GM21515 (cell line): ENCODE measurements at regions not wholly inside any gene's neighbourhood (a gene's known extent, or its start where the extent isn't known, plus 50 kb on each side); places are given as distances from the start of the nearest gene placed in this dataset.

Experiments
- ATAC-seq: cut with Tn5 transposase; IDR thresholded peaks from one replicate; pipeline ENCODE4 v1.9.1; 2021; ENCODE audit not compliant: unreplicated experiment

GRCh38 chr16:63982741-63983140, 1139.1 kb downstream of the CDH11 start:
- no peak for ATAC-seq

DNA sequence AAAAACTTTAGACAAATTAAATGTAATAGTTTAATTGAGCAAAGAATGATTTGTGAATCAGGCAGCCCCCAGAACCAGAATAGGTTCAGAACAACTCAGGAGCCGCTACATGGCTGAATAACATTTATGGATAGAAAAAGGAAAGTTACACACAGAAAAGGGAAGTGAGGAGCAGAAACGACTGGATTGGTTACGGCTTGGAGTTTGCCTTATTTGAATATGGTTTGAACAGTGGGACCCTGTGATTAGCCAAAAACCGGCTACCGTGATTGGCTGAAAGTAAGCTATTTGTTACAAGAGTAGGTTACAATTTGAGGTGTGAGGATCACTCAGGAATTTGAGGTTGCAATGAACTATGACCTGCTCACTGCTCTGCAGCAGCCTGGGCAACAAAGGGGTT, 1139.8 kb downstream of the CDH11 start:
- ATAC-seq: no peak

DNA sequence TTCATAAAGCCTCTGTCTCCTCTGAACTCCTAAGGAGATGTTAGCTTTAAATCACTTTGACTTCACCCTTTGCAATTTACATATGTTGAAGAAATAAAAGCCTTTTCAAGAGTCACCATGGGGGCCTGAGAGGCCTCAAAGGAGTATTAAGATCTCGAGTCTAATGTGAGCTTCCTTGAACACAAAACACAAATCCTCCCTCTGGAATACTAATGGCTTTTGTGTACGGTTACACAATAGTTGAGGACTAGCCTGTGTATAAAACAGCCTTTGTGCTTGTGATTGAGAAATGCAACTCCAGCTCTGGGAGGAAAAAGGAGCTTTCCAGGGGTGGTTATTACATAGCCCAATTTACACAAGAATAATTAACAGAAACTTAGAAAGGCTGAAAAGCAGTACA, 1140.2 kb downstream of the CDH11 start:
- ATAC-seq: no peak

- no peak for ATAC-seq
Measured at GRCh38 chr16:63980763-63981162, 1141.1 kb downstream of the CDH11 start.

DNA sequence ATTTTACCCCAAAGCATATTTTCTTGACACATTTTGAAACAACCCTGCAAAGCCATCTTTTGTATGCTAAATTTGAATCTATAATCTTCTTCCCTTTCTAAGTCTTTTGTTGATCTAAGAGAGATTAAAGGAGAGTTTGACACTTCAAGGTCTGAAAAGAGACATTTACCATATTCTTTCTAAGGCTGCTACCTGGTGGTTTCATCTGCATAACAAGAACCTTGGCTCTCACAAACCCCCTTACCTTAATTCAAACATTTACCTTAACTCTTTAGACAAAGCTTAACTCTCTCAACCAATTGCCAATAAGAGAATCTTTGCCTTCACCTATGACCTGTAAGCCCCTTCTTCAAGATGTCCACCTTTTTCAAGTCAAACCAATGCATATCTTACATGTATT, 1143.6 kb downstream of the CDH11 start:
- ATAC-seq: no peak

- no peak for ATAC-seq
Measured at GRCh38 chr16:63976345-63976744, 1145.5 kb downstream of the CDH11 start.

- ATAC-seq: no peak
Measured at GRCh38 chr16:63975669-63976068, 1146.2 kb downstream of the CDH11 start.

- ATAC-seq: no peak
Measured at GRCh38 chr16:63967966-63968365, 1153.9 kb downstream of the CDH11 start.

DNA sequence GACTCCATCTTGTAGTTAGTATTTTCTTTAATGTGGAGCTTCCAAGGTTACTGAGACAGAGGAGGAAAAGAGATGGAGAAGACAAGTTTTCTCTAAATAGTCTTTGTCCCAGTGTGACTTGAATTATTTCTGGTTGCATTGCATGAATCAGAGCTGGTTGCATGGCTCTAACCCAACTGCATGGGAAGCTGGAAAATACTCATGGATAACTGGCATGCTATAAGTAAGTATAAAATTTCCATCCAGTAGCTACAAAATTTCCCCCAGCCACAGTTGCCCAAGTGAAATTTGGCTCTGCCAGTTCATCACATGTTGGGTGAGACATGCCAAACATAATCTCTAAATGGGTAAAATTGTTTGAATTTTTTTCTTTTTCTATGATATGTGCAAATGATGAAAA, 1161.5 kb downstream of the CDH11 start:
- no peak for ATAC-seq

DNA sequence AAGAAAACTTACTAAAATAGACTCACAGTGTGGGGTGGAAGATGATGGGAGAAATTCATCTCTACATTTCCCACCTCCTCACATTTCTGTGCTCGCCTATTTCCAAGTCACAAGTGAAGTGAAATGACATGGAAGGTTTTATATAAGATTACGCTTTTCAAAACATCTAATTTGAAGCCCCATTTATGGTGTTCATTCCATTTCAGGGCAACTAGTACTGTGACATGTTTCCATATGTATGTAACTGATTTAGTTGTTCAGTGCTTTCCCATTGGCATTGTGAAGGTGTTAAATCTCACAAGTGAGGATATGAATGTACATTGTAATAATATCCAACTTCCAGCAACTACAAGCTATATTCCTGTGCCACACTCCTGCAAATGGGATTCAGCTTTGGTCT, 1174.8 kb downstream of the CDH11 start:
- ATAC-seq: no peak

DNA sequence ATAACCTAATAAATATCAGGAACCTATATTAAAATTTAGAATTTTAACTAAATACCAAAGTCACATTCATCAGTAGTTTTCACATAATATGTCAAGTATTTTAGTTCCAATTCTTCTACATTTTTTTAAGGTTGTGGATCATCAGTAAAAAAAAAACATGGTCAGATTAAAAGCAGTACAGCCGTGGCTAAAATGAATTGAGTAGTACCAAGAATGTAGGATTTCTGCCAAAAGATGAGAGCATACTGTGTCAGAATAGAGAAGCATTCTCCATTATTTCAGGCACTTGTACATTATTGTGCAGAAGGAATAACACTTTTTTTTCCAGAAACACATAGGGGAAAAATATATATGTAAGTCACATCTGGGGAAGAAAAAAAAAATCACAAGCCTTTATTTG, 1176.1 kb downstream of the CDH11 start:
- no peak for ATAC-seq

DNA sequence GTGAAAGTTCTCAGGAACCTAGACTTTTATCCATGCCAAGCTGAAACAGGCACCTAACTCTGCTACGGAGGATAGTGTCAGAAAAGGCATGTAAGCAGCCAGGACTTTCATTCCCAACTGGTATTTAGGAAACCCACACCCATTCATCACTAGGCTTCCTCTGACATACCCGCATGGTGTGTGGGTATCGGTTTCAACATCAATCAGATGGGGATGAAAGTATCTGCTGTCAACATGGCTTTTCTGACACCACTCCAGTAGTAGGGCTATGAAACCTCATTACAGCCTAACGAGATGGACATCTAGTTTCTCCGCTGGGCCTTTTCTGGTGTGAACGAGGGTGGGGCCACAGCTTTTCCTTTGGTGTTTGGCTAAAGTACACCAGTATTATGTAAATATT, 1178.3 kb downstream of the CDH11 start:
- no peak for ATAC-seq

DNA sequence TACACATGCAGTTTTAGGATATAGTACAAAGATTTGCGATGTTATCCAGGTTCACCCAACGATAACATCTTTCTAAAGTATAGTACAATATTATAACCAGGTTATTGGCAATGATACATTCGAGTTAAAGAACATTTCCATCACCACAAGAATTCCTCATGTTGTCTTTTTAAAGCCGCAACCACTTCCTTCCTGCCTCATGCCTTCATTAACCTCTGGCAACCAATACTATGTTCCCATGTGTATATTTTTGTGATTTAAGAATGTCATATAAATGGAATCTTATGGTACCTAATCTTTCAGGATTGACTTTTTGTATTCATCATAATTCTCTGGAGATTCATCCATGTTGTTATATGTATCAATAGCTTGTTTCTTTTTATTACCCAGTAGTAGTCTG, 1183.2 kb downstream of the CDH11 start:
- no peak for ATAC-seq

GRCh38 chr16:63933841-63934240, 1188.0 kb downstream of the CDH11 start:
- no peak for ATAC-seq

DNA sequence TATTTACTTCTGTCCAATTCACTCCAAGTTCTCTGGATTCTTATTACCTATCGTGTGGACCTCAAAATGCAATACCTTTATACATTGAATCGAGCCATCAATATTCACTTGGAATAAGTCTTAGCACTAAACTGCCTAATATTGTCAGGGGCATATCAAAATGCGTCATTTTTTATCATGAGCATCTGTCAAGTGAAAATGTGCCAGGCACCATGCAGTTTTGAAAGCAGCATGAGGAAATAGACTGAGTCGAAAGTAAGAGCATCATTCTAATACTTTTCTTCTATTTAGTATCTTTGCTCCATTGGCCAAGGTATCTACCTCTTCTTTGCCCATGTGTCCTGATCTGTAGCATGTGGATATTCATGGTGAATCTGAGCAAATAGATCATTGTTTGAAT, 1193.4 kb downstream of the CDH11 start:
- ATAC-seq: no peak

DNA sequence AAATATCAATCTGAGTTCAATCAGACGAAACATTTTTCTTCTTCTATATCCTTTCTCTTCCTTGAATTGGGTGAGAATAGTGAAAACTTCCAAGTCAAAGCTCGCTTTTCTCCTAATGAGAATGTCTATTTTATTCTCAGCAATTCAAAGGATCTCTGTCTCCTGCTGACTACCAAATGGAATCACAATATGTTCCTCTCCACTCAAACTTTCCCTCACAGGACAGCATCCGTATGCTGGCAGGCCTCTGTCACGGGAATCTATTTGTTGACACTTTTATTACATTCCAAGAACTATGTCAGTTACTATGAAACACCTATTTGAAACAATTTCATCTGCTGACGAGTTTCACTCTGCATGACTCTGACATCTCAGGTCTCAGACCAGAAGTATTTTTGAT, 1196.6 kb downstream of the CDH11 start:
- no peak for ATAC-seq

GRCh38 chr16:63922560-63922959, 1199.3 kb downstream of the CDH11 start:
- ATAC-seq: no peak

GRCh38 chr16:63921737-63922295, 1200.0 kb downstream of the CDH11 start:
- ATAC-seq: no peak

DNA sequence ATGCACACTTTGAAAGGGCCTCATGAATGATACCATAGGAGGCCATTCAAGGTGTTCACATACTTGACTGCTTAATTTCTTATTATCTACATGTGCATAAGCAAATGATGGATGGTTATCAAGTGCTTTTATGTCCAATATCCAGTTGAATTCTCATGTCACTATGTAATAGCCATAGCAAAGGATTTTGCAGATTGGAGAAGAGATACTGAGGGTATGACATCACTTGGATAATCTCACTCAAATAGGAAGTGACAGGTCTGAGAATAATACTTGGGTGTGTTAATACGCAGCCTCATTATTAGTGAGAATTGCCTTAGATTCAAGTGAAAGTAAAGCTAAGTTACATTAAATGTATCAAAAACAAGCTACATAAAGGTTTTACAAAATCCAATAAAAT, 1208.6 kb downstream of the CDH11 start:
- no peak for ATAC-seq

- ATAC-seq: no peak
Measured at GRCh38 chr16:63907251-63907650, 1214.6 kb downstream of the CDH11 start.

DNA sequence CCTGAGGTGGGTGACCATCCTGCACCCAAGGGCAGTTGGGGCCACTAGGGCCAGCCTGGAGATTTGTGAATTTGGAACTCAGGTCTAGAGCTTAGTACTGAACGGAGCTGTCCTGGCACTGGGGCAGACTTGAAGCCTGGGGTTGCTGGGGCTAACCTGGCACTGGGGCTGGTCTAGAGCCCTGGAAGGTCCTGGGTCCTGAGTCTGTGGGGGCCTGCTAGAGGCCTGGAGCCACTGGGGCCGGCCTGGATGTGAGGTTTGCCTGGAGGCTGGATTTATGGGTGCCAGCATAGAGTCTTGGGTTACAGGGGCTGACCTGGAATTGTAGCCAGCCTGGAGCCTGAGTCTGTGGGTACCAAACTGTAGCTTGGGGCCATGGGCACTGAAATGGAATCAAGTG, 1216.9 kb downstream of the CDH11 start:
- no peak for ATAC-seq

GRCh38 chr16:63904182-63904581, 1217.7 kb downstream of the CDH11 start:
- no peak for ATAC-seq

GRCh38 chr16:63896383-63897109, 1225.3 kb downstream of the CDH11 start:
- no peak for ATAC-seq
